Esophagus squamous epithelium (tissue), 4 donors: ENCODE measurements at regions not wholly inside any gene's neighbourhood (a gene's known extent, or its start where the extent isn't known, plus 50 kb on each side); places are given as distances from the start of the nearest gene placed in this dataset.
"Not testable (repeated sequence)": the region's sequence is repeated elsewhere in the genome, so short reads cannot be mapped to it uniquely, and the experiment has no call there.

Experiments
- POLR2A ChIP-seq, 4 donors: fragments of 450-650 bp; IDR thresholded peaks; one replicate each; pipeline ENCODE4 v1.6.1; 2017; ENCODE audit warnings: antibody characterized with exemption in 4 of 4, mild to moderate bottlenecking in 4 of 4, moderate library complexity in 3 of 4
- TF ChIP-seq, protein P1 (sequence below), 6 experiments: fragments of 450-650 bp in 4 of 6; fragments of 200-600 bp in 2 of 6; sonication (generic) in 2 of 6; IDR thresholded peaks; one replicate each; pipeline ENCODE4 v1.5.1; 2016 to 2019; ENCODE audit warnings: antibody characterized with exemption in 6 of 6, mild to moderate bottlenecking in 4 of 6, moderate library complexity in 4 of 6

DNA sequence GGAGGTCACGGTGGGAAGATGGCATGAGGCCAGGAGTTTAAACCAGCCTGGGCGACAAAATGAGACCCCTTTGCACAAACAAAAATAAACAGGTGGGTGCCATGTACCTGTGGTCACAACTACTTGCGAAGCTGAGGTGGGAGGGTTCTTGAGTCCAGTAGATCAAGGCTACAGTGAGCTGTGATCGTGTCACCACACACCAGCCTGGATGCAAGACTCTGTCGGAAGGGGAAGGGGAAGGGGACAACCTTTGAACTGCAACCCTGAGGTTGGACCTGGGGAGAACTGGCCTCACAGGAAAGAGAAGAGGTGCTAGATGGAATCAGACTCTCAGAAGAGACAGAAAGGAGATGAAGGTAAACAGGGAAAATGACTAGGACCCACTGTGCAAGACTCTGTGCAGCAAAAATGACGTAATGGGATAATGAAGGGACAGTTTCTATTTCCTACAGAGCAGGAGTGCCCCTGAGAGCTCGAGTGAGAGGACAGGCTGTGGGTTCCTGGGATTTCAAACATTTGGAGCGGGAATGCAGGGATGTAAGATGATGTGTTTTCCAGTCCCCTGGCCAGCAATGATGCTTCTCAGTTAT, 131.0 kb upstream of the GRK3 start:
- TF ChIP-seq, protein P1, sequence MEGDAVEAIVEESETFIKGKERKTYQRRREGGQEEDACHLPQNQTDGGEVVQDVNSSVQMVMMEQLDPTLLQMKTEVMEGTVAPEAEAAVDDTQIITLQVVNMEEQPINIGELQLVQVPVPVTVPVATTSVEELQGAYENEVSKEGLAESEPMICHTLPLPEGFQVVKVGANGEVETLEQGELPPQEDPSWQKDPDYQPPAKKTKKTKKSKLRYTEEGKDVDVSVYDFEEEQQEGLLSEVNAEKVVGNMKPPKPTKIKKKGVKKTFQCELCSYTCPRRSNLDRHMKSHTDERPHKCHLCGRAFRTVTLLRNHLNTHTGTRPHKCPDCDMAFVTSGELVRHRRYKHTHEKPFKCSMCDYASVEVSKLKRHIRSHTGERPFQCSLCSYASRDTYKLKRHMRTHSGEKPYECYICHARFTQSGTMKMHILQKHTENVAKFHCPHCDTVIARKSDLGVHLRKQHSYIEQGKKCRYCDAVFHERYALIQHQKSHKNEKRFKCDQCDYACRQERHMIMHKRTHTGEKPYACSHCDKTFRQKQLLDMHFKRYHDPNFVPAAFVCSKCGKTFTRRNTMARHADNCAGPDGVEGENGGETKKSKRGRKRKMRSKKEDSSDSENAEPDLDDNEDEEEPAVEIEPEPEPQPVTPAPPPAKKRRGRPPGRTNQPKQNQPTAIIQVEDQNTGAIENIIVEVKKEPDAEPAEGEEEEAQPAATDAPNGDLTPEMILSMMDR (IDR thresholded peaks at IDR 0.05) = not testable (repeated sequence)
- not testable (repeated sequence) for TF ChIP-seq POLR2A (IDR thresholded peaks at IDR 0.05)
